Sigmoid colon (tissue), 6 donors: ENCODE measurements at regions not wholly inside any gene's neighbourhood (a gene's known extent, or its start where the extent isn't known, plus 50 kb on each side); places are given as distances from the start of the nearest gene placed in this dataset.
A peak's percentile ranks its signal among the peaks of the same experiment; 100 is the strongest.

Source experiments
- DNase-seq: peaks from one replicate; pipeline ENCODE4 v3.0.0-alpha.2; 2019
- H3K27ac ChIP-seq, 4 donors: fragments of 200-600 bp; sonication (generic); one replicate each; pipeline ENCODE4 v1.5.1; 2016 to 2019; ENCODE audit warnings: mild to moderate bottlenecking in 1 of 4
- H3K27me3 ChIP-seq, 3 donors: fragments of 200-600 bp; sonication (generic); one replicate each; pipeline ENCODE4 v1.5.1; 2019; ENCODE audit warnings: mild to moderate bottlenecking in 1 of 3
- H3K36me3 ChIP-seq, 4 donors: fragments of 200-600 bp; sonication (generic); one replicate each; pipeline ENCODE4 v1.5.1; 2016 to 2019
- H3K4me1 ChIP-seq, 4 donors: fragments of 200-600 bp; sonication (generic); one replicate each; pipeline ENCODE4 v1.5.1; 2017 to 2019
- H3K4me3 ChIP-seq, 4 donors: fragments of 200-600 bp; sonication (generic); one replicate each; pipeline ENCODE4 v1.5.1; 2017 to 2019; ENCODE audit warnings: mild to moderate bottlenecking in 2 of 4, moderate library complexity in 1 of 4
- H3K9me3 ChIP-seq, 4 donors: fragments of 200-600 bp in 3 of 4; sonication (generic) in 3 of 4; one replicate each; pipeline versions ENCODE4 v1.5.1 to v1.6.1; 2013 to 2019
- CTCF ChIP-seq, 4 experiments: fragments of 450-650 bp in 3 of 4; fragments of 200-600 bp in 1 of 4; IDR thresholded peaks; one replicate each; pipeline ENCODE4 v1.5.1; 2016 to 2019; ENCODE audit warnings: antibody characterized with exemption in 4 of 4, mild to moderate bottlenecking in 3 of 4, moderate library complexity in 2 of 4
- EP300 ChIP-seq, 4 donors: sonication (generic); formaldehyde crosslinking; IDR thresholded peaks; one replicate each; pipeline ENCODE4 v1.6.1; 2017; ENCODE audit warnings: antibody characterized with exemption in 4 of 4
- POLR2A ChIP-seq, 2 donors: fragments of 450-650 bp; IDR thresholded peaks; one replicate each; pipeline ENCODE4 v1.6.1; 2016; ENCODE audit warnings: antibody characterized with exemption in 2 of 2, mild to moderate bottlenecking in 2 of 2, moderate library complexity in 2 of 2
- POLR2AphosphoS5 ChIP-seq, 4 donors: sonication (generic); formaldehyde crosslinking; IDR thresholded peaks; one replicate each; pipeline ENCODE4 v1.6.1; 2017; ENCODE audit warnings: antibody characterized with exemption in 4 of 4
- WGBS, 2 donors: extraction: QIAGEN DNeasy Blood & Tissue Kit; methylation state at CpG; one replicate each; pipeline ENCODE4 v1.1.7; 2013; 5-methylcytosine and 5-hydroxymethylcytosine counted together
- intact Hi-C: fragments of 100-400 bp; cut with DNase I; formaldehyde crosslinking; loops from one replicate; pipeline ENCODE4 v1.15.1; 2023
- donor health status: healthy with polysubstance abuse.
- donor health status: healthy.

DNA sequence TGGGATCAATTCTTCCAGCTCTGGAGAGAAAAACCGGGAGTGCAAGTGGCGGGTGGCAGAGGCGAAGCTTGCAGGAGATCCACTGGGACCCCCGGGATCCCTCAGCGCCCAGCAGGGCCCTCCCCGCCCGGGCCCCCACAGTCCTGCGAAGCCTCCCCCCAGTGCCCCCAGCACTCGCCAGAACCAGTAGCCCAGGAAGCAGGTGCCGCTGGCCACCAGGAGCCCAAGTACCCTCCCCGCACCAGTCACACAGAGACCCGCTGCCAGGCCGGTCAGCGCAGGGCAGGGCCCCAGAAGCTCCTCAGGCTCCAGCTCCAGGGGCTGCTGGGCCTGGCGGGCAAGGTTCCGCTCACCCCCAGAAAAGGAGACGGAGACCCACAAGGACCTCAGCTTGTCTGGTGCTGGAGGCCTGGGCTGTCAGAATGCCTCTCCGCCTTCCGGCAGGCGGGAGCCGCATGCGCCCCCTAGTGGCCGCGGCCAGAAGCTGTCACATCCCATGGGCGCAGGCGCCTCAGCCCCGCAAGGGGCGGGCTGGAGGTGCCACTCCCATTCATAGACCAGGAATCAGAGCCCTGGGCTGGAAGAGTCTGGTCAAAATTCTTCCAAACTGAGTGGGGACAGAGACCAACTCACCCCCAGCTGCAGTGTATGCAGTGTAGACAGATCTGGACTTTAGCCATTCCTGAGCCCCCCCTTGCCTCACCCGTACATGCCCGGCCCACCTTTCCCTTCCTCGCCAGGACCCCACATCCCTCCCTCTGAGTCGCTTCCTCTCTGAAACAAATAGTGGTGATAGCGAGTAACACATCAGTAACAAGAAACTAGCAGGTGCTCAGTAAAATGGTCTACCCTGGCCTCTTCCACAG is 1002.3 kb downstream of the KCNJ18 start:
- no peaks in the 10 kb centered on the region for H3K4me1 ChIP-seq
- TF ChIP-seq POLR2A (IDR thresholded peaks at IDR 0.05) (no peak), EP300 (IDR thresholded peaks at IDR 0.05) (no peak), POLR2AphosphoS5 (IDR thresholded peaks at IDR 0.05) (no peak), CTCF (IDR thresholded peaks at IDR 0.05) (no peak)
- no peak overlapping the region for H3K27ac ChIP-seq
- no peak for DNase-seq
- H3K27me3 ChIP-seq: no peaks in the 10 kb centered on the region
- intact Hi-C loops: no loop called here
- no peaks in the 10 kb centered on the region for H3K36me3 ChIP-seq
- H3K9me3 ChIP-seq: peaks cover 0 to 38% (median 0%) of the 10 kb centered on the region in 4 donors
- H3K4me3 ChIP-seq: no peak overlapping the region
- WGBS, 2 donors: 82 to 88% methylated on average over 33 of the region's 33 CpGs

DNA sequence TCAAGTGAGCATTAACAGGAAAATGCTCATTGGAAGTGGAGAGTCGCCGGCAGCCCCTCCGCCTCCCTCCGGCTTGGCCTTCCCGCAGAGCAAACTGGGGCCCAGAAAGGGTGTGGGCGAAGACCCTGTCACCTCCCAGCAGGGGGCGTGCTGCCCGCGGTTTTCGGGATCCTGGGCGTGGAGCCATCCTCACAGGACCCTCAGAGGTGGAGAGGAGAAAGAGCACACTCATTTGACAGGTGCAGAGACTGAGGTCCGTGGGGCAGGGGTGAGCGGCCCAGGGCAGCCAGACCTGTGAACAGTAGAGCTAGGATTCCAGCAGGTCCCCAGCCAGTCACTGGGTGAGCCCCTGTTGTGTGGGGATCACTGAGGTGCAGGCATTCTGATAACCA is 1002.9 kb downstream of the KCNJ18 start:
- Histone ChIP-seq H3K4me3 (no peak overlapping the region), H3K9me3 (peaks cover 0 to 35% (median 0%) of the 10 kb centered on the region in 4 donors), H3K36me3 (no peaks in the 10 kb centered on the region), H3K27me3 (no peaks in the 10 kb centered on the region), H3K4me1 (no peaks in the 10 kb centered on the region), H3K27ac (no peak overlapping the region)
- DNase-seq: peak; percentile 57
- intact Hi-C loops: no loop called here
- WGBS, 2 donors: 76 to 78% methylated on average over 13 of the region's 13 CpGs
- TF ChIP-seq CTCF (IDR thresholded peaks at IDR 0.05) (no peak), POLR2A (IDR thresholded peaks at IDR 0.05) (no peak), EP300 (IDR thresholded peaks at IDR 0.05) (no peak), POLR2AphosphoS5 (IDR thresholded peaks at IDR 0.05) (no peak)

- no peak overlapping the region for H3K4me3 ChIP-seq
These were observed 1010.9 kb downstream of the KCNJ18 start for GRCh38 chr17:22703204-22703603.

DNA sequence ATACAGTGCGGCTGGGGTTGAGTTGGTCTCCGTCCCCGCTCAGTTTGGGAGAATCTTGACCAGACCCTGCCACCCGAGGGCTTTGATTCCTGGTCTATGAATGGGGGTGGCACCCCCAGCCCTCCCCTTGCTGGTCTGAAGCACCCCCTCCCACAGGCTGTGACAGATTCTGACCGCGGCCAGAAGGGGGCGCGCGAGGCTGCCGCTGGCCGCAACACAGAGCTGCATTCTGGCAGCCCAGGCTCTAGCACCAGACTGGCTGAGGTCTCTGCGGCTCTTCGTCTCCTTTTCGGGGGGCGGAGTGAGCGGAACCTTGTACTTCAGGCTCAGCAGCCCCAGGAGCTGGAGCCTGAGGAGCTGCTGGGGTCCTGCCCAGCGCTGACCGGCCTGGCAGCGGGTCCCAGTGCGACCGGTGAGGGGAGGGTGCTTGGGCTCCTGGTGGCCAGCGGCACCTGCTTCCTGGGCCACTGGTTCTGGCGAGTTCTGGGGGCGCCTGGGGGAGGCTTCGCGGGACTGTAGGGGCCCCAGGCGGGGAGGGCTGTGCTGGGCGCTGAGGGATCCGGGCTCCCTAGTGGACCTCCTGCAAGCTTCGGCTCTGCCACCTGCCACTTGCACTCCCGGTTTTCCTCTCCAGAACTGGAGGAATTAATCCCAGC is 1011.6 kb downstream of the KCNJ18 start:
- H3K36me3 ChIP-seq: no peaks in the 10 kb centered on the region
- no peak overlapping the region for H3K4me3 ChIP-seq
- TF ChIP-seq CTCF (IDR thresholded peaks at IDR 0.05) (no peak), POLR2A (IDR thresholded peaks at IDR 0.05) (no peak), POLR2AphosphoS5 (IDR thresholded peaks at IDR 0.05) (no peak)
- no peak overlapping the region for H3K27ac ChIP-seq
- no peaks in the 10 kb centered on the region for H3K4me1 ChIP-seq
- peaks cover 0 to 11% (median 0%) of the 10 kb centered on the region in 4 donors for H3K9me3 ChIP-seq
- WGBS, 2 donors: 71 to 82% methylated on average over 31 of the region's 31 CpGs
- DNase-seq: peak; percentile 59
- peaks cover 0 to 4% (median 0%) of the 10 kb centered on the region in 3 donors for H3K27me3 ChIP-seq
- intact Hi-C loops: no loop called here

More at GRCh38 chr17:22703204-22703603, 1010.9 kb downstream of the KCNJ18 start:
- intact Hi-C loops: no loop called here
- Histone ChIP-seq H3K36me3 (no peaks in the 10 kb centered on the region), H3K9me3 (peaks cover 0 to 16% (median 0%) of the 10 kb centered on the region in 4 donors), H3K4me1 (no peaks in the 10 kb centered on the region), H3K27ac (no peak overlapping the region), H3K27me3 (peaks cover 0 to 4% (median 0%) of the 10 kb centered on the region in 3 donors)
- peak; percentile 58 for DNase-seq
- 68 to 77% methylated on average over 14 of the region's 14 CpGs for WGBS, 2 donors
- TF ChIP-seq EP300 (IDR thresholded peaks at IDR 0.05) (no peak), CTCF (IDR thresholded peaks at IDR 0.05) (no peak)
